ENCODE measurements at regions not wholly inside any gene's neighbourhood (a gene's known extent, or its start where the extent isn't known, plus 50 kb on each side); places are given as distances from the start of the nearest gene placed in this dataset.
"Not testable (repeated sequence)": the region's sequence is repeated elsewhere in the genome, so short reads cannot be mapped to it uniquely, and the experiment has no call there.

GRCh38 chr1:242813490-242814091 lies 289.1 kb upstream of the PLD5 start:
- no peak for DNase-seq (ENCODE audit: low read depth in 2 of 2)

GRCh38 chr1:242811092-242811840 lies 286.8 kb upstream of the PLD5 start:
- DNase-seq (ENCODE audit: low read depth in 2 of 2): no peak

- DNase-seq (ENCODE audit: low read depth in 2 of 2): no peak
These were observed 281.8 kb upstream of the PLD5 start for GRCh38 chr1:242806324-242806723.

- not testable (repeated sequence) for DNase-seq (ENCODE audit: low read depth in 2 of 2)
These were observed 280.9 kb upstream of the PLD5 start for GRCh38 chr1:242805360-242805759.

GRCh38 chr1:242802973-242803372 lies 278.5 kb upstream of the PLD5 start:
- no peak for DNase-seq (ENCODE audit: low read depth in 2 of 2)

- DNase-seq (ENCODE audit: low read depth in 2 of 2): no peak
These were observed 276.0 kb upstream of the PLD5 start for GRCh38 chr1:242800521-242800920.

GRCh38 chr1:242797856-242798255 lies 273.4 kb upstream of the PLD5 start:
- DNase-seq (ENCODE audit: low read depth in 2 of 2): no peak

GRCh38 chr1:242788771-242789170 lies 264.3 kb upstream of the PLD5 start:
- DNase-seq (ENCODE audit: low read depth in 2 of 2): no peak

GRCh38 chr1:242787968-242788367 lies 263.5 kb upstream of the PLD5 start:
- DNase-seq (ENCODE audit: low read depth in 2 of 2): no peak

GRCh38 chr1:242784807-242785206 lies 260.3 kb upstream of the PLD5 start:
- no peak for DNase-seq (ENCODE audit: low read depth in 2 of 2)

- no peak for DNase-seq (ENCODE audit: low read depth in 2 of 2)
These were observed 259.6 kb upstream of the PLD5 start for GRCh38 chr1:242784084-242784483.

- DNase-seq (ENCODE audit: low read depth in 2 of 2): no peak
These were observed 249.8 kb upstream of the PLD5 start for GRCh38 chr1:242774256-242774655.

- DNase-seq (ENCODE audit: low read depth in 2 of 2): no peak
These were observed 245.9 kb upstream of the PLD5 start for GRCh38 chr1:242770366-242770765.

GRCh38 chr1:242764161-242764560 lies 239.7 kb upstream of the PLD5 start:
- DNase-seq (ENCODE audit: low read depth in 2 of 2): no peak

- DNase-seq (ENCODE audit: low read depth in 2 of 2): no peak
These were observed 237.1 kb upstream of the PLD5 start for GRCh38 chr1:242761556-242761955.

GRCh38 chr1:242754926-242755325 lies 230.4 kb upstream of the PLD5 start:
- DNase-seq (ENCODE audit: low read depth in 2 of 2): no peak

GRCh38 chr1:242754125-242754524 lies 229.6 kb upstream of the PLD5 start:
- no peak for DNase-seq (ENCODE audit: low read depth in 2 of 2)

GRCh38 chr1:242747233-242747632 lies 222.7 kb upstream of the PLD5 start:
- DNase-seq (ENCODE audit: low read depth in 2 of 2): no peak

GRCh38 chr1:242745079-242745478 lies 220.6 kb upstream of the PLD5 start:
- DNase-seq (ENCODE audit: low read depth in 2 of 2): no peak

GRCh38 chr1:242743983-242744780 lies 219.7 kb upstream of the PLD5 start:
- DNase-seq (ENCODE audit: low read depth in 2 of 2): no peak

- no peak for DNase-seq (ENCODE audit: low read depth in 2 of 2)
These were observed 214.5 kb upstream of the PLD5 start for GRCh38 chr1:242738702-242739645.

GRCh38 chr1:242736611-242737010 lies 212.1 kb upstream of the PLD5 start:
- no peak for DNase-seq (ENCODE audit: low read depth in 2 of 2)
